ENCODE measurements at regions not wholly inside any gene's neighbourhood (a gene's known extent, or its start where the extent isn't known, plus 50 kb on each side); places are given as distances from the start of the nearest gene placed in this dataset.

DNA sequence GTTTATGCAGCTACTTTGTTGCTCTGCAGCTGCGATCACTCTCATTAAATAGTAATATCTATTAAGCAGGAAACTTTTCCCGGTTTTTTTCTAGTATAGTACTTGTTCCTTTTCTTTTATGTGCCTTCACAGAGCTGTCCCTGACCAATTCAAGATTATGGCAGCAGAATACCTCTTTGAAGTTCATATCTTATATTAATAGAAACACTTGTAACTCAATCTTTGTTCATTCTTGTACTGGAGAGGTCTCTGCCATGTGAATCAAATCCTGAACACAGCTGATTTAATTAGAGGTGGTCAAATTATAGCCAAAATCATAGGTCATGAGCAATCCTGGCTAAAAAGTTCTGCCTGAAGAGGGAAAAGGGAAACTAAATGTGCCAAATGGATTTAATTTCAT is 399.0 kb upstream of the ARHGEF26 start:
- H3K4me3 ChIP-seq (ENCODE audit: low read depth in 2 of 2, low read length in 2 of 2), result no peak overlapping the region
- H3K27me3 ChIP-seq (ENCODE audit: control insufficient read depth, insufficient read depth, low read length), result no peaks in the 10 kb centered on the region
- no peaks in the 10 kb centered on the region for H3K4me1 ChIP-seq (ENCODE audit: control insufficient read depth, insufficient read depth, low read length)
- DNase-seq (ENCODE audit: low read depth, low spot score) (no peak), ATAC-seq (no peak)
- H3K9me3 ChIP-seq (ENCODE audit: control insufficient read depth, insufficient read depth, low read depth, low read length), result no peaks in the 10 kb centered on the region
- intact Hi-C loops (cut with micrococcal nuclease; ENCODE audit: unreplicated experiment) (no loop called here), in situ Hi-C loops (cut with HindIII; ENCODE audit: low pct_unique_long_range_greater_than_20kb, low sequenced_read_pairs) (no loop called here)
- TF ChIP-seq, protein P1, sequence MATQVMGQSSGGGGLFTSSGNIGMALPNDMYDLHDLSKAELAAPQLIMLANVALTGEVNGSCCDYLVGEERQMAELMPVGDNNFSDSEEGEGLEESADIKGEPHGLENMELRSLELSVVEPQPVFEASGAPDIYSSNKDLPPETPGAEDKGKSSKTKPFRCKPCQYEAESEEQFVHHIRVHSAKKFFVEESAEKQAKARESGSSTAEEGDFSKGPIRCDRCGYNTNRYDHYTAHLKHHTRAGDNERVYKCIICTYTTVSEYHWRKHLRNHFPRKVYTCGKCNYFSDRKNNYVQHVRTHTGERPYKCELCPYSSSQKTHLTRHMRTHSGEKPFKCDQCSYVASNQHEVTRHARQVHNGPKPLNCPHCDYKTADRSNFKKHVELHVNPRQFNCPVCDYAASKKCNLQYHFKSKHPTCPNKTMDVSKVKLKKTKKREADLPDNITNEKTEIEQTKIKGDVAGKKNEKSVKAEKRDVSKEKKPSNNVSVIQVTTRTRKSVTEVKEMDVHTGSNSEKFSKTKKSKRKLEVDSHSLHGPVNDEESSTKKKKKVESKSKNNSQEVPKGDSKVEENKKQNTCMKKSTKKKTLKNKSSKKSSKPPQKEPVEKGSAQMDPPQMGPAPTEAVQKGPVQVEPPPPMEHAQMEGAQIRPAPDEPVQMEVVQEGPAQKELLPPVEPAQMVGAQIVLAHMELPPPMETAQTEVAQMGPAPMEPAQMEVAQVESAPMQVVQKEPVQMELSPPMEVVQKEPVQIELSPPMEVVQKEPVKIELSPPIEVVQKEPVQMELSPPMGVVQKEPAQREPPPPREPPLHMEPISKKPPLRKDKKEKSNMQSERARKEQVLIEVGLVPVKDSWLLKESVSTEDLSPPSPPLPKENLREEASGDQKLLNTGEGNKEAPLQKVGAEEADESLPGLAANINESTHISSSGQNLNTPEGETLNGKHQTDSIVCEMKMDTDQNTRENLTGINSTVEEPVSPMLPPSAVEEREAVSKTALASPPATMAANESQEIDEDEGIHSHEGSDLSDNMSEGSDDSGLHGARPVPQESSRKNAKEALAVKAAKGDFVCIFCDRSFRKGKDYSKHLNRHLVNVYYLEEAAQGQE (IDR thresholded peaks at IDR 0.05; ENCODE audit: insufficient read depth in 1 of 2, low read depth in 2 of 2, low read length in 1 of 2), result no peak
- TF ChIP-seq SIN3A (IDR thresholded peaks at IDR 0.05; ENCODE audit: borderline replicate concordance, insufficient read depth, low read depth, low read length), result no peak
- TF ChIP-seq, protein P2, sequence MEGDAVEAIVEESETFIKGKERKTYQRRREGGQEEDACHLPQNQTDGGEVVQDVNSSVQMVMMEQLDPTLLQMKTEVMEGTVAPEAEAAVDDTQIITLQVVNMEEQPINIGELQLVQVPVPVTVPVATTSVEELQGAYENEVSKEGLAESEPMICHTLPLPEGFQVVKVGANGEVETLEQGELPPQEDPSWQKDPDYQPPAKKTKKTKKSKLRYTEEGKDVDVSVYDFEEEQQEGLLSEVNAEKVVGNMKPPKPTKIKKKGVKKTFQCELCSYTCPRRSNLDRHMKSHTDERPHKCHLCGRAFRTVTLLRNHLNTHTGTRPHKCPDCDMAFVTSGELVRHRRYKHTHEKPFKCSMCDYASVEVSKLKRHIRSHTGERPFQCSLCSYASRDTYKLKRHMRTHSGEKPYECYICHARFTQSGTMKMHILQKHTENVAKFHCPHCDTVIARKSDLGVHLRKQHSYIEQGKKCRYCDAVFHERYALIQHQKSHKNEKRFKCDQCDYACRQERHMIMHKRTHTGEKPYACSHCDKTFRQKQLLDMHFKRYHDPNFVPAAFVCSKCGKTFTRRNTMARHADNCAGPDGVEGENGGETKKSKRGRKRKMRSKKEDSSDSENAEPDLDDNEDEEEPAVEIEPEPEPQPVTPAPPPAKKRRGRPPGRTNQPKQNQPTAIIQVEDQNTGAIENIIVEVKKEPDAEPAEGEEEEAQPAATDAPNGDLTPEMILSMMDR (IDR thresholded peaks at IDR 0.05), result no peak
- TF ChIP-seq TCF7L2 (IDR thresholded peaks at IDR 0.05; ENCODE audit: low read depth, low read length), result no peak
- no peak for TF ChIP-seq POLR2AphosphoS5 (IDR thresholded peaks at IDR 0.05; ENCODE audit: low read depth, low read length)
- H3K27ac ChIP-seq (ENCODE audit: low read length), result no peak overlapping the region
- no TSS peak for BruUV-seq (replicated peaks)
- ChIA-PET POLR2A (no interaction called here), CTCF (no interaction called here)
- H3K36me3 ChIP-seq (ENCODE audit: control insufficient read depth, insufficient read depth, low read length), result no peaks in the 10 kb centered on the region

DNA sequence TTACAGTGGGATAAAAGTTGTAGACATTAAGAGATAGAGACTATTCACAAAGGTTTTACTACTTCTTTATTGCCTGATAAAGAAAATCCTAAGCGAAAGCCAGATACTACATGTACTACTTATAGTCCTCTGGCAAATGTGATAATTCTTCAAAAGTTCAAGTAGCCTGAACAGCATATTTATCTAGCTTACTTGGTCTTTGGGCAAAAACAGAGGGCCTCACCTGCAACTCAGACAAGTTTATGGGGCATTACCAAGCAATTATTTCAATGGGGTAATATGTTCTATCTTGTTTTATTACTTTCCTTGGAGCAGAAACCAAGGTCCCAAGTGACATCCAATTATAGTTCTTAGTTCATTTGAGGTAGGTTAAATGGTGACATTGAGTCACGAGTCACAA is 390.1 kb upstream of the ARHGEF26 start:
- H3K4me3 ChIP-seq (ENCODE audit: low read depth in 2 of 2, low read length in 2 of 2), result no peak overlapping the region
- POLR2A ChIA-PET, result no interaction called here
- no peak for DNase-seq (ENCODE audit: low read depth, low spot score)
- no peak for ATAC-seq
- H3K27ac ChIP-seq (ENCODE audit: low read length), result no peak overlapping the region
- in situ Hi-C loops (cut with HindIII; ENCODE audit: low pct_unique_long_range_greater_than_20kb, low sequenced_read_pairs) (no loop called here), intact Hi-C loops (cut with micrococcal nuclease; ENCODE audit: unreplicated experiment) (no loop called here)
- TF ChIP-seq, protein P1 (IDR thresholded peaks at IDR 0.05; ENCODE audit: insufficient read depth in 1 of 2, low read depth in 2 of 2, low read length in 1 of 2), result no peak
- TF ChIP-seq SIN3A (IDR thresholded peaks at IDR 0.05; ENCODE audit: borderline replicate concordance, insufficient read depth, low read depth, low read length), result no peak
- no peak for TF ChIP-seq TCF7L2 (IDR thresholded peaks at IDR 0.05; ENCODE audit: low read depth, low read length)
- H3K27me3 ChIP-seq (ENCODE audit: control insufficient read depth, insufficient read depth, low read length), result no peaks in the 10 kb centered on the region
- no peaks in the 10 kb centered on the region for H3K4me1 ChIP-seq (ENCODE audit: control insufficient read depth, insufficient read depth, low read length)
- CTCF ChIA-PET, result no interaction called here
- BruUV-seq (replicated peaks), result no TSS peak
- no peaks in the 10 kb centered on the region for H3K36me3 ChIP-seq (ENCODE audit: control insufficient read depth, insufficient read depth, low read length)
- H3K9me3 ChIP-seq (ENCODE audit: control insufficient read depth, insufficient read depth, low read depth, low read length), result no peaks in the 10 kb centered on the region

Data from Panc1 (cell line).